Body of pancreas (tissue), 4 donors: ENCODE measurements at regions not wholly inside any gene's neighbourhood (a gene's known extent, or its start where the extent isn't known, plus 50 kb on each side); places are given as distances from the start of the nearest gene placed in this dataset.

Source experiments
- ATAC-seq: fragments of 150-250 bp; one replicate; pipeline ENCODE4 v1.9.1; 2016
- DNase-seq, 4 donors: peaks; one replicate each; pipeline ENCODE4 v3.0.0-alpha.2; 2019
- H3K27ac ChIP-seq, 4 donors: fragments of 200-600 bp; sonication (generic); 1 replicate in 3 of 4; 2 replicates in 1 of 4; pipeline versions ENCODE4 v1.5.1 to v1.6.1; 2016 to 2019; ENCODE audit warnings: mild to moderate bottlenecking in 1 of 4, mixed read lengths in 1 of 4, moderate library complexity in 1 of 4
- H3K27me3 ChIP-seq, 2 donors: fragments of 200-600 bp; sonication (generic); one replicate each; pipeline ENCODE4 v1.6.0; 2016; ENCODE audit warnings: mild to moderate bottlenecking in 1 of 2
- H3K36me3 ChIP-seq, 2 donors: fragments of 200-600 bp; sonication (generic); replicated peaks in 1 of 2; 2 replicates each; pipeline ENCODE4 v1.5.1; 2016; ENCODE audit warnings: low read depth in 2 of 2; ENCODE audit not compliant: insufficient read depth in 1 of 2
- H3K4me1 ChIP-seq: fragments of 200-600 bp; sonication (generic); one replicate; pipeline ENCODE4 v1.6.0; 2016
- H3K4me3 ChIP-seq, 2 donors: fragments of 200-600 bp; sonication (generic); 1 replicate in 1 of 2; 2 replicates in 1 of 2; pipeline ENCODE4 v1.5.1; 2016 to 2019
- H3K9me3 ChIP-seq, 3 donors: fragments of 200-600 bp; sonication (generic); 1 replicate in 2 of 3; 2 replicates in 1 of 3; pipeline ENCODE4 v1.5.1; 2016
- POLR2A ChIP-seq, 3 donors: fragments of 450-650 bp; IDR thresholded peaks; one replicate each; pipeline ENCODE4 v1.6.1; 2016; ENCODE audit warnings: antibody characterized with exemption in 3 of 3, mild to moderate bottlenecking in 2 of 3
- WGBS, 2 donors: methylation state at CpG; one replicate each; pipeline ENCODE4 v1.1.5; 2017; 5-methylcytosine and 5-hydroxymethylcytosine counted together
- intact Hi-C: fragments of 100-400 bp; cut with DNase I; formaldehyde crosslinking; loops from one replicate; pipeline ENCODE4 v1.15.1; 2023
- TF ChIP-seq, protein P1 (sequence below), 7 experiments: fragments of 450-650 bp in 4 of 7; fragments of 200-600 bp in 3 of 7; sonication (generic) in 3 of 7; IDR thresholded peaks; one replicate each; pipeline ENCODE4 v1.5.1; 2016 to 2019; ENCODE audit warnings: antibody characterized with exemption in 7 of 7

DNA sequence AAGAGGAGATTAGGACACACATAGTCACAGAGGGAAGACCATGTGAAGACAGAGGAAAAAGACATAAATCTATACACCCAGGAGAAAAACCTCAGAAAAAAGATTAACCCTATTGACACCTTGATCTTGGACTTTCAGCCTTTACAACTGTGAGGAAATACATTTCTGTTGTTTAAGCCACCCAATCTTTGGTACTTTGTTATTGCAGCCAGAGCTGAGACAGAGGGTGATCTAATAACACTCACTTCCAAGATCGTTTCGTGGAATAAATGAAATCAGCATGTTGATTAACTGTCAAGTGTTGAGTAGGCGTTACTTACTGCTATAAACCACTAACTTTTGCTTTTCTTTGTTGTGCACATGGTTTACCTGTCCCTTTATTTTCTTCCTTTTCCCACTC lies 361.2 kb upstream of the RIOK2 start:
- no peaks in the 10 kb centered on the region for H3K9me3 ChIP-seq
- H3K36me3 ChIP-seq = no peaks in the 10 kb centered on the region
- intact Hi-C loops = no loop called here

DNA sequence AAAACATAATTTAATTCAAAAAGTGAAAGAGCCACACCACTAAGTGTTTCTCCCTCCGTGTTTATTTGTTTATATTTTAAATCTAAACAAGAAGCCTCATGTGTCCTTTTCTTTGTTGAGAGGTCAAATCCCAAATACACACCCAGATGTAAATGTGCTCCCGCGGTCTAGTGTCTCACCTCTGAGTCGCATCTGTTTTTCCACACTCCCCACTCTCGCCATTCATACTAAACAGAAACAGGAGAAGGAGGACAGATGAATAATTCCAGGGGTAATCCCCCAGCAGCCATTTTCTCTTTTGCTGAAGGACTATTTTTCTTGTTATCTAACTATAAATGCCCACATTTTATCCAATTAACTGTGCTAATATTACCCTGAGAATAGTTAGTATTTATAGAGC lies 361.6 kb upstream of the RIOK2 start:
- no peak for TF ChIP-seq POLR2A (IDR thresholded peaks at IDR 0.05)
- TF ChIP-seq, protein P1, sequence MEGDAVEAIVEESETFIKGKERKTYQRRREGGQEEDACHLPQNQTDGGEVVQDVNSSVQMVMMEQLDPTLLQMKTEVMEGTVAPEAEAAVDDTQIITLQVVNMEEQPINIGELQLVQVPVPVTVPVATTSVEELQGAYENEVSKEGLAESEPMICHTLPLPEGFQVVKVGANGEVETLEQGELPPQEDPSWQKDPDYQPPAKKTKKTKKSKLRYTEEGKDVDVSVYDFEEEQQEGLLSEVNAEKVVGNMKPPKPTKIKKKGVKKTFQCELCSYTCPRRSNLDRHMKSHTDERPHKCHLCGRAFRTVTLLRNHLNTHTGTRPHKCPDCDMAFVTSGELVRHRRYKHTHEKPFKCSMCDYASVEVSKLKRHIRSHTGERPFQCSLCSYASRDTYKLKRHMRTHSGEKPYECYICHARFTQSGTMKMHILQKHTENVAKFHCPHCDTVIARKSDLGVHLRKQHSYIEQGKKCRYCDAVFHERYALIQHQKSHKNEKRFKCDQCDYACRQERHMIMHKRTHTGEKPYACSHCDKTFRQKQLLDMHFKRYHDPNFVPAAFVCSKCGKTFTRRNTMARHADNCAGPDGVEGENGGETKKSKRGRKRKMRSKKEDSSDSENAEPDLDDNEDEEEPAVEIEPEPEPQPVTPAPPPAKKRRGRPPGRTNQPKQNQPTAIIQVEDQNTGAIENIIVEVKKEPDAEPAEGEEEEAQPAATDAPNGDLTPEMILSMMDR (IDR thresholded peaks at IDR 0.05) = no peak
- Histone ChIP-seq H3K4me1 (no peaks in the 10 kb centered on the region), H3K4me3 (no peak overlapping the region), H3K27me3 (no peaks in the 10 kb centered on the region), H3K9me3 (no peaks in the 10 kb centered on the region), H3K36me3 (no peaks in the 10 kb centered on the region), H3K27ac (no peak overlapping the region)
- no peak for ATAC-seq
- intact Hi-C loops = no loop called here
- 61 to 62% methylated on average over 5 of the region's 5 CpGs for WGBS, 2 donors
- DNase-seq = no peak

More for the DNA sequence above, 361.2 kb upstream of the RIOK2 start:
- no peak for ATAC-seq
- no peak for TF ChIP-seq POLR2A (IDR thresholded peaks at IDR 0.05)
- TF ChIP-seq, protein P1 (IDR thresholded peaks at IDR 0.05) = no peak
- no peak overlapping the region for H3K27ac ChIP-seq
- DNase-seq = no peak
- WGBS, 2 donors = 54 to 60% methylated on average over 3 of the region's 3 CpGs
- no peaks in the 10 kb centered on the region for H3K4me1 ChIP-seq
- H3K27me3 ChIP-seq = no peaks in the 10 kb centered on the region
- no peak overlapping the region for H3K4me3 ChIP-seq

DNA sequence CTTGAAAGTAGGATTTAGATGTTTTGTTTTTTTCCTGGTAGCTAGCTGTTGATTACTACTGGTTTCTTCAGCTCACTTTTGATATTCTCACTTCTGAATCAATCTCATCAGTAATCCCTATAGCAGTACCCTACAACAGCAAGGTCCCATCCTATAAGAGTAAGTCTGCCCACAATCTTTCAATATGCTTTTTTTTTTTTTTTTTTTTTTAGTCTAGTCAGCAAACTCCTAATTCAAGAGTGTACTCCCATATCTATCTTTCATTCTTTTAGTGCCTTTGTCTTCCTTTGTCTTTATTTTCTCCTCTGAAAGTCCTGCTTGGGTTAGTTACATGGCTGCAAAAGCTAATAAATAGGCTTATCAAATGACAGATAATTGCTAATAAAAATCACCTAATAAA lies 362.4 kb upstream of the RIOK2 start:
- Histone ChIP-seq H3K27ac (no peak overlapping the region), H3K27me3 (no peaks in the 10 kb centered on the region), H3K9me3 (no peaks in the 10 kb centered on the region), H3K4me3 (no peak overlapping the region), H3K36me3 (no peaks in the 10 kb centered on the region), H3K4me1 (no peaks in the 10 kb centered on the region)
- intact Hi-C loops = no loop called here
- no peak for ATAC-seq
- TF ChIP-seq, protein P1 (IDR thresholded peaks at IDR 0.05) = no peak
- TF ChIP-seq POLR2A (IDR thresholded peaks at IDR 0.05) = no peak
- DNase-seq = no peak

DNA sequence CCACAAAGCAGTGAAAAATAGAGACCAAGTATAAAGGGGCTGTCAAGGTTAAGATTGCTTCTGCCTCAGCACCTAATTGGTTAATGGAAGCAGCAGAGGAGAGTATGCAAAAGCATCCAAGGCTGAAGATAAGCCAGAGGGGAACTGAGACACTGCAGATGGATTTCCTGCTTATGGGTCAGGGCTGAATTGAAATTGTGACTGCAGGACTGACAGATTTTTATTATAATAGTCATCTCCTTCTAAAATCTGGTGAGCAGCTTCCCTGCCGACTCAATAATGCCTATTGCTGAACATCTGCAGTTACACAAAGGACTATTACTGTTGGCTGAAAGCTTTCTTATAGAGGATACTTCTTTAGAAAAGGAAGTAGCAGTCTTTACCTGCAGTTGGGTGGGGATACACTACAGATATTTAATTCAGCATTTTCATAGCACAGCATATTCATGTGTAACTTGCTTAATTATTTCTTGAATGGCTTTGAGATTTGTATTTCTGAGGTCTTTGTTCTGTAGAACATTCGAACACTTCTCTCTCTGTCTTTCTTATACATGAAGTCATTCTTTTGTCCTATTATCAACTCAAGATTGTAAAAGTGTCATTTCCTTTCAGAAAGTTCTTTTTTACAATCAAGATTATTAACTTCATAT lies 363.0 kb upstream of the RIOK2 start:
- H3K27ac ChIP-seq = no peak overlapping the region
- WGBS, 2 donors = 32 to 38% methylated on average over 2 of the region's 2 CpGs
- ATAC-seq (no peak), DNase-seq (no peak)
- H3K27me3 ChIP-seq = no peaks in the 10 kb centered on the region
- no peaks in the 10 kb centered on the region for H3K9me3 ChIP-seq
- no peaks in the 10 kb centered on the region for H3K36me3 ChIP-seq
- no peak overlapping the region for H3K4me3 ChIP-seq
- no peaks in the 10 kb centered on the region for H3K4me1 ChIP-seq
- intact Hi-C loops = no loop called here
- TF ChIP-seq, protein P1 (IDR thresholded peaks at IDR 0.05) = no peak
- TF ChIP-seq POLR2A (IDR thresholded peaks at IDR 0.05) = no peak

DNA sequence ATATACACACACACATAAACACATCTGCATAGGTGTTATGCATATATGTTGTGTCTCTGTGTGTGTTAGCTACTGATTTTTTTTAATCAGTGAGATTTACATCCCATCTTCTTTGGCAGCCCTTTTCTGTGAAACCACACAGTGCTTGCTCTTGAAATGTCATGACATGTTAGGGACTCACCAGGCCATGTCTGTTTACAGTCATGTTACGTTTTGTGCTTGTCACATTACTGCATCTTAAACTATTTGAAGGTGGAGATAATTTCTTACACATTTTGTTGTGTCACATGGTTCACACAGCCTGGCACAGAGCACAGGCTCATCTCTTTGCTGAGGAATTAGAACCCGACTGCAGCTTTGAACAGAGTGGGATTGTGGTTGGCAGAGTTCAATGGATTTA lies 364.4 kb upstream of the RIOK2 start:
- Histone ChIP-seq H3K4me3 (no peak overlapping the region), H3K9me3 (no peaks in the 10 kb centered on the region), H3K4me1 (no peaks in the 10 kb centered on the region), H3K27ac (no peak overlapping the region), H3K27me3 (no peaks in the 10 kb centered on the region), H3K36me3 (no peaks in the 10 kb centered on the region)
- TF ChIP-seq, protein P1 (IDR thresholded peaks at IDR 0.05) = no peak
- TF ChIP-seq POLR2A (IDR thresholded peaks at IDR 0.05) = no peak
- ATAC-seq (no peak), DNase-seq (no peak)
- 78 to 83% methylated on average over 2 of the region's 2 CpGs for WGBS, 2 donors
- intact Hi-C loops = no loop called here
